CD4-positive, alpha-beta T cell (primary cell): ENCODE measurements at regions not wholly inside any gene's neighbourhood (a gene's known extent, or its start where the extent isn't known, plus 50 kb on each side); places are given as distances from the start of the nearest gene placed in this dataset.
"Not testable (repeated sequence)": the region's sequence is repeated elsewhere in the genome, so short reads cannot be mapped to it uniquely, and the experiment has no call there.

ENCODE experiments used
- ATAC-seq: fragments of 200-7000 bp; cut with Tn5 transposase; one replicate; pipeline ENCODE4 v1.10.0; 2022; ENCODE audit warnings: mild to moderate bottlenecking; ENCODE audit not compliant: poor library complexity
- CTCF ChIA-PET: fragments of 350-600 bp; sonication (Branson Sonifier 250); formaldehyde crosslinking; loops from one replicate; lab custom pipeline; 2021; ENCODE audit warnings: antibody characterized with exemption, inconsistent platforms; lab: Charles Lee
- POLR2A ChIA-PET: fragments of 350-600 bp; sonication (Branson Sonifier 250); formaldehyde crosslinking; loops from one replicate; lab custom pipeline; 2021; ENCODE audit warnings: antibody characterized with exemption, inconsistent platforms; lab: Charles Lee
- DNase-seq, 14 experiments: peaks; one replicate each; pipeline ENCODE4 v3.0.0-alpha.2; 2013 to 2020; ENCODE audit warnings: mixed read lengths in 2 of 14
- H3K27ac ChIP-seq, 2 donors: one replicate each; pipeline versions ENCODE4 v1.5.1 to v1.7.0; 2013; ENCODE audit warnings: low read length in 2 of 2, low read depth in 1 of 2, mild to moderate bottlenecking in 1 of 2
- H3K27me3 ChIP-seq, 2 experiments: 1 replicate in 1 of 2; 2 replicates in 1 of 2; pipeline versions ENCODE4 v1.6.1 to v1.7.0; 2013; ENCODE audit warnings: low read length in 2 of 2, control low read depth in 1 of 2, mild to moderate bottlenecking in 1 of 2, moderate library complexity in 1 of 2; ENCODE audit not compliant: insufficient read depth in 2 of 2, control insufficient read depth in 1 of 2
- H3K36me3 ChIP-seq: one replicate; pipeline ENCODE4 v1.6.1; 2013; ENCODE audit warnings: low read length, control low read depth; ENCODE audit not compliant: insufficient read depth
- H3K4me1 ChIP-seq: one replicate; pipeline ENCODE4 v1.6.1; 2013; ENCODE audit warnings: low read length, control low read depth; ENCODE audit not compliant: insufficient read depth
- H3K4me3 ChIP-seq: one replicate; pipeline ENCODE4 v1.5.1; 2013; ENCODE audit warnings: mild to moderate bottlenecking, low read length, moderate library complexity
- H3K9me3 ChIP-seq, 2 experiments: 1 replicate in 1 of 2; 2 replicates in 1 of 2; pipeline versions ENCODE4 v1.6.1 to v1.7.0; 2013; ENCODE audit warnings: low read length in 2 of 2, mild to moderate bottlenecking in 2 of 2, control low read depth in 1 of 2, moderate library complexity in 1 of 2; ENCODE audit not compliant: control insufficient read depth in 1 of 2, insufficient read depth in 1 of 2
- H3K27ac Mint-ChIP-seq: one replicate; pipeline ENCODE4 v1.8.0; 2020; ENCODE audit warnings: mixed read lengths
- H3K27me3 Mint-ChIP-seq: one replicate; pipeline ENCODE4 v1.8.0; 2021; ENCODE audit warnings: mixed read lengths
- H3K36me3 Mint-ChIP-seq: one replicate; pipeline ENCODE4 v1.8.0; 2021; ENCODE audit warnings: low read depth, mixed read lengths
- H3K4me1 Mint-ChIP-seq: one replicate; pipeline ENCODE4 v1.8.0; 2021; ENCODE audit warnings: low read depth, mixed read lengths
- H3K4me3 Mint-ChIP-seq: one replicate; pipeline ENCODE4 v1.8.0; 2020; ENCODE audit warnings: mild to moderate bottlenecking, mixed read lengths
- H3K9me3 Mint-ChIP-seq: one replicate; pipeline ENCODE4 v1.8.0; 2020; ENCODE audit warnings: mixed read lengths
- intact Hi-C, 2 experiments: fragments of 100-400 bp; cut with DNase I in 1 of 2; cut with micrococcal nuclease in 1 of 2; formaldehyde crosslinking; loops; one replicate each; pipeline versions ENCODE4 v1.15.1 to v1.9.0; 2023 to 2025; cut with DNase I, micrococcal nuclease
- TF ChIP-seq, protein P1 (sequence below): fragments of 200-600 bp; IDR thresholded peaks from one replicate; pipeline ENCODE4 v1.8.0; 2022; ENCODE audit warnings: antibody characterized with exemption, mild to moderate bottlenecking

- no peak overlapping the region for H3K4me3 Mint-ChIP-seq
- no peak overlapping the region for H3K27ac Mint-ChIP-seq
- Histone ChIP-seq H3K4me3 (no peak overlapping the region), H3K36me3 (no peaks in the 10 kb centered on the region), H3K9me3 (peaks cover 0 to 4% of the 10 kb centered on the region in 2 experiments), H3K4me1 (no peaks in the 10 kb centered on the region), H3K27ac (no peak overlapping the region), H3K27me3 (no peaks in the 10 kb centered on the region)
- H3K9me3 Mint-ChIP-seq, result peaks cover 2% of the 10 kb centered on the region
- no peak for ATAC-seq
- no peaks in the 10 kb centered on the region for H3K36me3 Mint-ChIP-seq
- ChIA-PET POLR2A (no interaction called here), CTCF (no interaction called here)
- DNase-seq, result no peak
- intact Hi-C loops, result no loop called here
- TF ChIP-seq, protein P1, sequence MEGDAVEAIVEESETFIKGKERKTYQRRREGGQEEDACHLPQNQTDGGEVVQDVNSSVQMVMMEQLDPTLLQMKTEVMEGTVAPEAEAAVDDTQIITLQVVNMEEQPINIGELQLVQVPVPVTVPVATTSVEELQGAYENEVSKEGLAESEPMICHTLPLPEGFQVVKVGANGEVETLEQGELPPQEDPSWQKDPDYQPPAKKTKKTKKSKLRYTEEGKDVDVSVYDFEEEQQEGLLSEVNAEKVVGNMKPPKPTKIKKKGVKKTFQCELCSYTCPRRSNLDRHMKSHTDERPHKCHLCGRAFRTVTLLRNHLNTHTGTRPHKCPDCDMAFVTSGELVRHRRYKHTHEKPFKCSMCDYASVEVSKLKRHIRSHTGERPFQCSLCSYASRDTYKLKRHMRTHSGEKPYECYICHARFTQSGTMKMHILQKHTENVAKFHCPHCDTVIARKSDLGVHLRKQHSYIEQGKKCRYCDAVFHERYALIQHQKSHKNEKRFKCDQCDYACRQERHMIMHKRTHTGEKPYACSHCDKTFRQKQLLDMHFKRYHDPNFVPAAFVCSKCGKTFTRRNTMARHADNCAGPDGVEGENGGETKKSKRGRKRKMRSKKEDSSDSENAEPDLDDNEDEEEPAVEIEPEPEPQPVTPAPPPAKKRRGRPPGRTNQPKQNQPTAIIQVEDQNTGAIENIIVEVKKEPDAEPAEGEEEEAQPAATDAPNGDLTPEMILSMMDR, result no peak
- no peaks in the 10 kb centered on the region for H3K27me3 Mint-ChIP-seq
- no peaks in the 10 kb centered on the region for H3K4me1 Mint-ChIP-seq
Measured at GRCh38 chr18:28728891-28729290, 552.0 kb upstream of the CDH2 start.

GRCh38 chr18:28727189-28727588, 550.3 kb upstream of the CDH2 start:
- H3K4me3 Mint-ChIP-seq, H3K27me3 ChIP-seq, POLR2A ChIA-PET, ATAC-seq, H3K36me3 ChIP-seq, H3K27ac ChIP-seq, H3K27ac Mint-ChIP-seq, H3K4me1 Mint-ChIP-seq, H3K4me1 ChIP-seq, H3K9me3 Mint-ChIP-seq, H3K4me3 ChIP-seq, H3K9me3 ChIP-seq, intact Hi-C loops, H3K36me3 Mint-ChIP-seq, CTCF ChIA-PET, DNase-seq, H3K27me3 Mint-ChIP-seq: not testable (repeated sequence)

- ChIA-PET CTCF (no interaction called here), POLR2A (no interaction called here)
- no peak overlapping the region for H3K4me3 Mint-ChIP-seq
- no peaks in the 10 kb centered on the region for H3K4me1 Mint-ChIP-seq
- Histone ChIP-seq H3K36me3 (no peaks in the 10 kb centered on the region), H3K27ac (no peak overlapping the region), H3K4me1 (no peaks in the 10 kb centered on the region), H3K9me3 (peaks cover under 1 to 7% of the 10 kb centered on the region in 2 experiments), H3K27me3 (no peaks in the 10 kb centered on the region), H3K4me3 (no peak overlapping the region)
- no peak for DNase-seq
- H3K27ac Mint-ChIP-seq, result no peak overlapping the region
- peaks cover 4% of the 10 kb centered on the region for H3K9me3 Mint-ChIP-seq
- no peaks in the 10 kb centered on the region for H3K36me3 Mint-ChIP-seq
- TF ChIP-seq, protein P1, result no peak
- H3K27me3 Mint-ChIP-seq, result no peaks in the 10 kb centered on the region
- no peak for ATAC-seq
- intact Hi-C loops, result no loop called here
Measured at GRCh38 chr18:28725876-28726275, 548.9 kb upstream of the CDH2 start.

GRCh38 chr18:28723506-28723905, 546.6 kb upstream of the CDH2 start:
- no peak overlapping the region for H3K4me3 Mint-ChIP-seq
- no peaks in the 10 kb centered on the region for H3K27me3 ChIP-seq
- CTCF ChIA-PET, result no interaction called here
- TF ChIP-seq, protein P1, result no peak
- POLR2A ChIA-PET, result no interaction called here
- H3K36me3 Mint-ChIP-seq, result no peaks in the 10 kb centered on the region
- H3K4me3 ChIP-seq, result no peak overlapping the region
- no peaks in the 10 kb centered on the region for H3K4me1 Mint-ChIP-seq
- no peaks in the 10 kb centered on the region for H3K27me3 Mint-ChIP-seq
- no peak for DNase-seq
- peaks cover 0 to 7% of the 10 kb centered on the region in 2 experiments for H3K9me3 ChIP-seq
- H3K27ac Mint-ChIP-seq, result no peak overlapping the region
- ATAC-seq, result no peak
- peaks cover 7% of the 10 kb centered on the region for H3K9me3 Mint-ChIP-seq
- intact Hi-C loops, result no loop called here
- no peaks in the 10 kb centered on the region for H3K36me3 ChIP-seq
- H3K27ac ChIP-seq, result no peak overlapping the region
- no peaks in the 10 kb centered on the region for H3K4me1 ChIP-seq
